HEK293 (cell line): ENCODE measurements at regions not wholly inside any gene's neighbourhood (a gene's known extent, or its start where the extent isn't known, plus 50 kb on each side); places are given as distances from the start of the nearest gene placed in this dataset.

Experiments
- CTCF ChIA-PET: fragments of 350-600 bp; formaldehyde crosslinking; extraction: SDS; loops from one replicate; lab custom pipeline; 2021; ENCODE audit warnings: antibody characterized with exemption; lab: Yijun Ruan, JAX
- POLR2A ChIA-PET: fragments of 300-600 bp; formaldehyde crosslinking; extraction: SDS; loops from one replicate; lab custom pipeline; 2020; ENCODE audit warnings: antibody characterized with exemption, inconsistent platforms; lab: Yijun Ruan, JAX
- H3K27ac ChIP-seq: fragments of 200-500 bp; sonication (Bioruptor generic); 2 replicates; pipeline ENCODE4 v1.5.1; 2014; ENCODE audit warnings: low read depth, low read length, control low read depth, inconsistent platforms; ENCODE audit errors: extremely low read depth
- H3K36me3 ChIP-seq, 2 experiments: fragments of 200-500 bp in 1 of 2; sonication (Bioruptor generic) in 1 of 2; 1 replicate in 1 of 2; 2 replicates in 1 of 2; pipeline ENCODE4 v1.5.1; 2014 to 2017; ENCODE audit warnings: inconsistent platforms in 2 of 2, low read length in 2 of 2; ENCODE audit not compliant: control insufficient read depth in 2 of 2, insufficient read depth in 1 of 2
- H3K4me1 ChIP-seq: fragments of 200-500 bp; sonication (Bioruptor generic); 2 replicates; pipeline ENCODE4 v1.5.1; 2014; ENCODE audit warnings: mild to moderate bottlenecking, low read length, inconsistent platforms; ENCODE audit not compliant: control insufficient read depth, insufficient read depth
- H3K4me3 ChIP-seq: 2 replicates; pipeline ENCODE4 v1.5.1; 2011; ENCODE audit warnings: low read depth, mild to moderate bottlenecking, control low read depth, low read length, moderate library complexity
- H3K9me3 ChIP-seq: fragments of 200-500 bp; sonication (Bioruptor generic); 2 replicates; pipeline ENCODE4 v1.5.1; 2014; ENCODE audit warnings: low read depth, low read length, inconsistent platforms; ENCODE audit not compliant: control insufficient read depth, insufficient read depth
- KLF8 ChIP-seq: fragments of 450-650 bp; formaldehyde crosslinking; IDR thresholded peaks from 2 replicates; pipeline ENCODE4 v1.5.1; 2016; ENCODE audit warnings: missing biosample characterization, missing genetic modification characterization
- OSR2 ChIP-seq: fragments of 450-650 bp; formaldehyde crosslinking; IDR thresholded peaks from 2 replicates; pipeline ENCODE4 v1.5.1; 2016; ENCODE audit warnings: missing biosample characterization, missing genetic modification characterization
- PRDM4 ChIP-seq: fragments of 450-650 bp; formaldehyde crosslinking; IDR thresholded peaks from 2 replicates; pipeline ENCODE4 v1.5.1; 2017; ENCODE audit warnings: missing biosample characterization, missing genetic modification characterization
- PRDM6 ChIP-seq: fragments of 450-650 bp; formaldehyde crosslinking; IDR thresholded peaks from 2 replicates; pipeline ENCODE4 v1.5.1; 2017; ENCODE audit warnings: missing biosample characterization, missing genetic modification characterization
- SCRT1 ChIP-seq: fragments of 450-650 bp; formaldehyde crosslinking; IDR thresholded peaks from 2 replicates; pipeline ENCODE4 v1.5.1; 2016; ENCODE audit warnings: missing biosample characterization, missing genetic modification characterization, borderline replicate concordance
- SP3 ChIP-seq: fragments of 450-650 bp; formaldehyde crosslinking; IDR thresholded peaks from 2 replicates; pipeline ENCODE4 v1.5.1; 2016; ENCODE audit warnings: missing biosample characterization, missing genetic modification characterization
- ZBTB20 ChIP-seq: fragments of 450-650 bp; formaldehyde crosslinking; IDR thresholded peaks from 2 replicates; pipeline ENCODE4 v1.5.1; 2016; ENCODE audit warnings: missing biosample characterization, missing genetic modification characterization
- ZFHX2 ChIP-seq: fragments of 450-650 bp; formaldehyde crosslinking; conservative IDR thresholded peaks from 2 replicates; pipeline ENCODE4 v1.5.1; 2016; ENCODE audit warnings: missing biosample characterization, missing genetic modification characterization
- ZNF112 ChIP-seq: fragments of 450-650 bp; formaldehyde crosslinking; IDR thresholded peaks from 2 replicates; pipeline ENCODE4 v1.5.0; 2017; ENCODE audit warnings: missing biosample characterization, missing genetic modification characterization
- ZNF114 ChIP-seq: fragments of 450-650 bp; formaldehyde crosslinking; IDR thresholded peaks from 2 replicates; pipeline ENCODE4 v1.5.0; 2017; ENCODE audit warnings: missing biosample characterization, missing genetic modification characterization
- ZNF138 ChIP-seq: fragments of 450-650 bp; formaldehyde crosslinking; IDR thresholded peaks from 2 replicates; pipeline ENCODE4 v1.5.1; 2016; ENCODE audit warnings: missing biosample characterization, missing genetic modification characterization, borderline replicate concordance
- ZNF175 ChIP-seq: fragments of 450-650 bp; formaldehyde crosslinking; IDR thresholded peaks from 2 replicates; pipeline ENCODE4 v1.5.1; 2016; ENCODE audit warnings: missing biosample characterization, missing genetic modification characterization
- ZNF184 ChIP-seq: fragments of 450-650 bp; IDR thresholded peaks from 2 replicates; pipeline ENCODE4 v1.5.1; 2018; ENCODE audit warnings: missing biosample characterization, mild to moderate bottlenecking, missing genetic modification characterization
- ZNF24 ChIP-seq: fragments of 450-650 bp; formaldehyde crosslinking; IDR thresholded peaks from 2 replicates; pipeline ENCODE4 v1.5.1; 2016; ENCODE audit warnings: missing biosample characterization, missing genetic modification characterization
- ZNF292 ChIP-seq: fragments of 450-650 bp; formaldehyde crosslinking; IDR thresholded peaks from 2 replicates; pipeline ENCODE4 v1.5.1; 2016; ENCODE audit warnings: low read depth, missing biosample characterization, missing genetic modification characterization, borderline replicate concordance
- ZNF335 ChIP-seq: fragments of 450-650 bp; formaldehyde crosslinking; conservative IDR thresholded peaks from 2 replicates; pipeline ENCODE4 v1.5.1; 2016; ENCODE audit warnings: missing biosample characterization, missing genetic modification characterization
- ZNF473 ChIP-seq: fragments of 450-650 bp; formaldehyde crosslinking; IDR thresholded peaks from 2 replicates; pipeline ENCODE4 v1.5.1; 2017; ENCODE audit warnings: missing biosample characterization, missing genetic modification characterization
- ZNF596 ChIP-seq: fragments of 450-650 bp; IDR thresholded peaks from 2 replicates; pipeline ENCODE4 v1.5.0; 2018; ENCODE audit warnings: missing biosample characterization, mild to moderate bottlenecking, missing genetic modification characterization, moderate library complexity
- ZNF623 ChIP-seq: fragments of 450-650 bp; formaldehyde crosslinking; IDR thresholded peaks from 2 replicates; pipeline ENCODE4 v1.5.1; 2016; ENCODE audit warnings: missing biosample characterization, missing genetic modification characterization
- TF ChIP-seq, protein P1 (sequence below): fragments of 450-650 bp; formaldehyde crosslinking; IDR thresholded peaks from 2 replicates; pipeline ENCODE4 v1.5.1; 2017; ENCODE audit warnings: missing biosample characterization, missing genetic modification characterization
- TF ChIP-seq, protein P2 (sequence below): fragments of 450-650 bp; formaldehyde crosslinking; IDR thresholded peaks from 2 replicates; pipeline ENCODE4 v1.5.1; 2016; ENCODE audit warnings: missing biosample characterization, missing genetic modification characterization, borderline replicate concordance
- TF ChIP-seq, protein P3 (sequence below): fragments of 450-650 bp; formaldehyde crosslinking; IDR thresholded peaks from 2 replicates; pipeline ENCODE4 v1.5.1; 2016; ENCODE audit warnings: missing biosample characterization, missing genetic modification characterization, low read depth

DNA sequence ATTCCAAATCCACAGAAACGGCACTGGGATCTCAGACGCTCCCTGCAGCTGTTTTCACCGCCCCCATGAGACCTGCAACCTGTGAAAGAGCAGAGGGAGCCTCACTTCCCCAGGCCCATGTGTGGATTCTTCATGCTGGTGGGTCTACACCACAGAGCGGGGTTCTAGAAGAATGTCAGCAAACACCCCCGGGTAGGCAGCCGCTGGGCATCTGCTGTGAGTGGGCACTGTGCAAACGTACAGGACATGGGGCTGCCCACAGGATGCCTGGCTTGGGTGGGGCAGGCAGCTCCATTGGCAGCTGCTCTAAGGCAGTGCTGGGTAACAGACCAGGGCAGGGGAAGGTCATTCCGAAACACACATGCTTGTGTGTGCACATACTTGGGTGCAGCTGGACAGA, 174.9 kb downstream of the RBFOX3 start:
- TF ChIP-seq ZNF596: no peak
- TF ChIP-seq, protein P1, sequence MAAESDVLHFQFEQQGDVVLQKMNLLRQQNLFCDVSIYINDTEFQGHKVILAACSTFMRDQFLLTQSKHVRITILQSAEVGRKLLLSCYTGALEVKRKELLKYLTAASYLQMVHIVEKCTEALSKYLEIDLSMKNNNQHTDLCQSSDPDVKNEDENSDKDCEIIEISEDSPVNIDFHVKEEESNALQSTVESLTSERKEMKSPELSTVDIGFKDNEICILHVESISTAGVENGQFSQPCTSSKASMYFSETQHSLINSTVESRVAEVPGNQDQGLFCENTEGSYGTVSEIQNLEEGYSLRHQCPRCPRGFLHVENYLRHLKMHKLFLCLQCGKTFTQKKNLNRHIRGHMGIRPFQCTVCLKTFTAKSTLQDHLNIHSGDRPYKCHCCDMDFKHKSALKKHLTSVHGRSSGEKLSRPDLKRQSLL (tag by site-specific recombination): no peak
- no peak for TF ChIP-seq SCRT1 (tag by site-specific recombination)
- no peak for TF ChIP-seq PRDM4
- no peak for TF ChIP-seq ZNF473
- no peak for TF ChIP-seq ZNF623 (tag by site-specific recombination)
- TF ChIP-seq ZBTB20 (tag by site-specific recombination): no peak
- no peak for TF ChIP-seq ZNF292 (tag by site-specific recombination)
- TF ChIP-seq ZNF184 (tag by site-specific recombination): no peak
- TF ChIP-seq ZNF335: no peak
- TF ChIP-seq, all 188 proteins: peak for 0
- ChIA-PET POLR2A (no interaction called here), CTCF (interaction anchor here (1.0 to 1.4 kb wide), 3 partner anchors 9 to 273 kb away, joined by 3 to 7 read pairs (median 3); no protein-coding TSS in a partner anchor)
- no peaks in the 10 kb centered on the region for H3K9me3 ChIP-seq
- H3K4me1 ChIP-seq: no peaks in the 10 kb centered on the region
- H3K4me3 ChIP-seq: no peak overlapping the region
- no peak overlapping the region for H3K27ac ChIP-seq
- H3K36me3 ChIP-seq: no peaks in the 10 kb centered on the region

- no peak overlapping the region for H3K4me3 ChIP-seq
- H3K9me3 ChIP-seq: no peaks in the 10 kb centered on the region
- H3K36me3 ChIP-seq: no peaks in the 10 kb centered on the region
- CTCF ChIA-PET: interaction anchor here (0.7 to 1.4 kb wide), 5 partner anchors 8 to 573 kb away, joined by 3 to 7 read pairs (median 3); no protein-coding TSS in a partner anchor
- no peaks in the 10 kb centered on the region for H3K4me1 ChIP-seq
- TF ChIP-seq SP3 (tag by site-specific recombination): no peak
- no peak for TF ChIP-seq ZNF112 (tag by site-specific recombination)
- no peak for TF ChIP-seq ZNF24 (tag by site-specific recombination)
- TF ChIP-seq ZNF175 (tag by site-specific recombination): no peak
- no peak for TF ChIP-seq KLF8 (tag by site-specific recombination)
- no peak for TF ChIP-seq ZNF114 (tag by site-specific recombination)
- TF ChIP-seq, protein P2, sequence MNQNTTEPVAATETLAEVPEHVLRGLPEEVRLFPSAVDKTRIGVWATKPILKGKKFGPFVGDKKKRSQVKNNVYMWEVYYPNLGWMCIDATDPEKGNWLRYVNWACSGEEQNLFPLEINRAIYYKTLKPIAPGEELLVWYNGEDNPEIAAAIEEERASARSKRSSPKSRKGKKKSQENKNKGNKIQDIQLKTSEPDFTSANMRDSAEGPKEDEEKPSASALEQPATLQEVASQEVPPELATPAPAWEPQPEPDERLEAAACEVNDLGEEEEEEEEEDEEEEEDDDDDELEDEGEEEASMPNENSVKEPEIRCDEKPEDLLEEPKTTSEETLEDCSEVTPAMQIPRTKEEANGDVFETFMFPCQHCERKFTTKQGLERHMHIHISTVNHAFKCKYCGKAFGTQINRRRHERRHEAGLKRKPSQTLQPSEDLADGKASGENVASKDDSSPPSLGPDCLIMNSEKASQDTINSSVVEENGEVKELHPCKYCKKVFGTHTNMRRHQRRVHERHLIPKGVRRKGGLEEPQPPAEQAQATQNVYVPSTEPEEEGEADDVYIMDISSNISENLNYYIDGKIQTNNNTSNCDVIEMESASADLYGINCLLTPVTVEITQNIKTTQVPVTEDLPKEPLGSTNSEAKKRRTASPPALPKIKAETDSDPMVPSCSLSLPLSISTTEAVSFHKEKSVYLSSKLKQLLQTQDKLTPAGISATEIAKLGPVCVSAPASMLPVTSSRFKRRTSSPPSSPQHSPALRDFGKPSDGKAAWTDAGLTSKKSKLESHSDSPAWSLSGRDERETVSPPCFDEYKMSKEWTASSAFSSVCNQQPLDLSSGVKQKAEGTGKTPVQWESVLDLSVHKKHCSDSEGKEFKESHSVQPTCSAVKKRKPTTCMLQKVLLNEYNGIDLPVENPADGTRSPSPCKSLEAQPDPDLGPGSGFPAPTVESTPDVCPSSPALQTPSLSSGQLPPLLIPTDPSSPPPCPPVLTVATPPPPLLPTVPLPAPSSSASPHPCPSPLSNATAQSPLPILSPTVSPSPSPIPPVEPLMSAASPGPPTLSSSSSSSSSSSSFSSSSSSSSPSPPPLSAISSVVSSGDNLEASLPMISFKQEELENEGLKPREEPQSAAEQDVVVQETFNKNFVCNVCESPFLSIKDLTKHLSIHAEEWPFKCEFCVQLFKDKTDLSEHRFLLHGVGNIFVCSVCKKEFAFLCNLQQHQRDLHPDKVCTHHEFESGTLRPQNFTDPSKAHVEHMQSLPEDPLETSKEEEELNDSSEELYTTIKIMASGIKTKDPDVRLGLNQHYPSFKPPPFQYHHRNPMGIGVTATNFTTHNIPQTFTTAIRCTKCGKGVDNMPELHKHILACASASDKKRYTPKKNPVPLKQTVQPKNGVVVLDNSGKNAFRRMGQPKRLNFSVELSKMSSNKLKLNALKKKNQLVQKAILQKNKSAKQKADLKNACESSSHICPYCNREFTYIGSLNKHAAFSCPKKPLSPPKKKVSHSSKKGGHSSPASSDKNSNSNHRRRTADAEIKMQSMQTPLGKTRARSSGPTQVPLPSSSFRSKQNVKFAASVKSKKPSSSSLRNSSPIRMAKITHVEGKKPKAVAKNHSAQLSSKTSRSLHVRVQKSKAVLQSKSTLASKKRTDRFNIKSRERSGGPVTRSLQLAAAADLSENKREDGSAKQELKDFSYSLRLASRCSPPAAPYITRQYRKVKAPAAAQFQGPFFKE: no peak
- no peak for TF ChIP-seq ZNF138 (tag by site-specific recombination)
- no peak for TF ChIP-seq ZFHX2 (tag by site-specific recombination)
- TF ChIP-seq, protein P3, sequence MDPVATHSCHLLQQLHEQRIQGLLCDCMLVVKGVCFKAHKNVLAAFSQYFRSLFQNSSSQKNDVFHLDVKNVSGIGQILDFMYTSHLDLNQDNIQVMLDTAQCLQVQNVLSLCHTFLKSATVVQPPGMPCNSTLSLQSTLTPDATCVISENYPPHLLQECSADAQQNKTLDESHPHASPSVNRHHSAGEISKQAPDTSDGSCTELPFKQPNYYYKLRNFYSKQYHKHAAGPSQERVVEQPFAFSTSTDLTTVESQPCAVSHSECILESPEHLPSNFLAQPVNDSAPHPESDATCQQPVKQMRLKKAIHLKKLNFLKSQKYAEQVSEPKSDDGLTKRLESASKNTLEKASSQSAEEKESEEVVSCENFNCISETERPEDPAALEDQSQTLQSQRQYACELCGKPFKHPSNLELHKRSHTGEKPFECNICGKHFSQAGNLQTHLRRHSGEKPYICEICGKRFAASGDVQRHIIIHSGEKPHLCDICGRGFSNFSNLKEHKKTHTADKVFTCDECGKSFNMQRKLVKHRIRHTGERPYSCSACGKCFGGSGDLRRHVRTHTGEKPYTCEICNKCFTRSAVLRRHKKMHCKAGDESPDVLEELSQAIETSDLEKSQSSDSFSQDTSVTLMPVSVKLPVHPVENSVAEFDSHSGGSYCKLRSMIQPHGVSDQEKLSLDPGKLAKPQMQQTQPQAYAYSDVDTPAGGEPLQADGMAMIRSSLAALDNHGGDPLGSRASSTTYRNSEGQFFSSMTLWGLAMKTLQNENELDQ (tag by site-specific recombination): no peak
- no peak for TF ChIP-seq OSR2 (tag by site-specific recombination)
- no peak for TF ChIP-seq PRDM6 (tag by site-specific recombination)
- no peak overlapping the region for H3K27ac ChIP-seq
- POLR2A ChIA-PET: no interaction called here
Observed at GRCh38 chr17:79435296-79435695, 175.6 kb downstream of the RBFOX3 start.
